ENCODE measurements at regions not wholly inside any gene's neighbourhood (a gene's known extent, or its start where the extent isn't known, plus 50 kb on each side); places are given as distances from the start of the nearest gene placed in this dataset.

DNA sequence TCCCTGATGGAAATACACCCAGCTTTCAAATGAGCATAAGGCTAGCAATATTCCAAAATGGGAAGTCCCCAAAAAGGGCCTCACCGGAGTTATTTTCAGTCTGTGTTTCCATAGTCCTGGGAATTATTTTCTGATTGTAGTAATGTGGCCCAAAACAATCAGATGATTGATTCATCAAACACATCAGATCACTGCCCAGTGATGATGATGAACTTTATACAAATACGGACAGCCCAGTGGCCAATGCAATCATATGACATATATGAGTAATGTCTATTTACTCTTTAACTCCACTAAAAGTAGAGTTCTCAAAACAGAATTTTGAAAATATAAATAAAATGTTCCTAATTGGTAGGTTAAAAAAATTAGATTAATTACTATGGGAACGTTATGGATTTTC lies 467.8 kb downstream of the ZNF608 start:
- no peak for DNase-seq (ENCODE audit: low read depth in 2 of 2)

- no peak for DNase-seq (ENCODE audit: low read depth in 2 of 2)
These were observed 468.5 kb downstream of the ZNF608 start for GRCh38 chr5:124277767-124278545.

DNA sequence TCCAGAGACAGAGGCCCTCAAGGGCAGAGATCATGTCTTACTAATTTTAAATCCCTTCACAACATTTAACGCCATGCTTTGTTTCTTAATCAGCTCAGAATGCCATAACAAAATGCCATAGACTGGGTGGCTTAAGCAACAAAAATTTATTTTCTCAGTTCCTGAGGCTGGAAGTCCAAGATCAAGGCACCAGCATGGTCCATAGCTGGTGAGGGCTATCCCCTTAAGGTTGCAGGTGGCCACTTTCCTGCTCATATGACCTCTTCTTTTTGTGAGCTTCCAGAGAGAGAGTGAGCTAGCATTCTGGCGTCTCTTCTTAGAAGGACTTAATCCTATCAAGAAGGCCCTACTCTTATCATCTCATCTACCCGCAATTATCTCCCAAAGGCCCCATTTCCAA lies 470.3 kb downstream of the ZNF608 start:
- no peak for DNase-seq (ENCODE audit: low read depth in 2 of 2)

DNA sequence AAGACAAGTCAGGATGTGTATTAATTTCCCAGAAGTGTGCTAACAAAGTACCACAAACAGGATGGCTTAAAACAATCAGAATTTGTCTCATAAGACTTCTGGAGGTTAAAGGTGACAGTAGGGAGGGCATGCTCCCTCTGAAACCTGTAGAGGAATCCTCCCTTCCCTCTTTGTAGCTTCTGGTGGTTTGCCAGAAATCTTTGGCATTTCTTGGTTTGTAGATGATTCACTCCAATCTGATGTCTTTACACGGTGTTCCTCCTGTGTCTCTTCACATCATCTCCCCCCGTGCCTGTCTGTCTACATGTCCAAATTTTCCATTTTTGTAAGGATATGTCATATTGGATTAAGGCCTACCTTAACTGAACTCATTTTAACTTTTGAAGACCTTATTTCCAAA lies 471.5 kb downstream of the ZNF608 start:
- DNase-seq (ENCODE audit: low read depth in 2 of 2) = no peak

DNA sequence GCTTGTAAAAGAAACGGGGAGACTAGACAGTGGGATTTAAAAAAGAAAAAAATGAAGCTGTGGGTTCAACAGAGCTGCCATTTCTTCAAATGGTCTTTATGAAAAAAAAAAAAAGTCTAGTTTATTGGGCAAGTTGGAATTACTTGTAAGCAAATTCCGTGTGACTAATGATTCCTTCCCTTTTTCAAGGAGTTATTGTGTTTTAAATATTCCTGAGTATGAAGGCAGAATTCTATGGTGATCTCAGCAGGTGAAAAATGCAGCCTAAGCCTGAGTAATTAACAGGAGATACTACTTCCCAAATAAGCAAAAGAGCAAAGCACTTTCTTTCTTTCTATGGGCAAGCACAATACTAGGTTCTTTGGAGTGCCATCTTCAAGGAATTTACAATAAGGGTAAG lies 481.9 kb downstream of the ZNF608 start:
- no peak for DNase-seq (ENCODE audit: low read depth in 2 of 2)

DNA sequence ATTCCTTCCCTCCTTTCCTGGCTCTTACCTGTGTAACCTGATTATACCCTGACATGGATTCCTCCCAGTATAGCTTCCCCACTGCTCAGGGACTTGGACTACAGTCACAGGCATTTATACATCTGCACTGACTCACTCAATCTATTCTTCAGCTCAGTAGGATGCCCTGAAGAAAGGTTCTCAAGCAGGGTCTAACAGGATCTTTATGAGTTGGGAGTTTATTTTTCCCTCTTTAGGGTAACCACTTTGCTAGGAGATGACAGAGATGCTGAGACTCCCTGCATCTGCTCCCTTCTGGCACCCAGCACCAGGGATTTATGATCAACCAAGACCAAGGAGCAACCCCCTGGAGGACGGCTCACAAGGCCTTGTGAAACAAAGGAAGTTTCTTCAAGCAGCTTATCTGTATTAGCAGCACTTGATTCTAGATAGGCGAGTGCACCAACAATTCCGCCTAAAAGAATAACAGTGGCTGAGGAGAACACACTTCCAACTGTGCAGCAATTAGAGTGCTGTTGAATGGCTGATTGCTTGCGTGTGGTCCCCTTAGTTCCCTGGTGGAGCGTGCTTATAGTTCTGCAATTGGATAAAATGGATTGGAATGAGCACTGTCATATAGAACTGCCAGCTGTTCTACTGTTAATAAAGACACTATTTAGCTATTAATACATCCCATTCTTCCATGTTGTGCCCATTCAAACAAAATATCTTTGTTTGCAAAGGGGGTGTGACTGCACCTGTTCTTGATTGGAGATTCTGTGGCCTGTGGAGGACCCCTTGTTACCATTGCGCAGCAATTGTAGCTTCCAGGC lies 482.6 kb downstream of the ZNF608 start:
- DNase-seq (ENCODE audit: low read depth in 2 of 2) = no peak

DNA sequence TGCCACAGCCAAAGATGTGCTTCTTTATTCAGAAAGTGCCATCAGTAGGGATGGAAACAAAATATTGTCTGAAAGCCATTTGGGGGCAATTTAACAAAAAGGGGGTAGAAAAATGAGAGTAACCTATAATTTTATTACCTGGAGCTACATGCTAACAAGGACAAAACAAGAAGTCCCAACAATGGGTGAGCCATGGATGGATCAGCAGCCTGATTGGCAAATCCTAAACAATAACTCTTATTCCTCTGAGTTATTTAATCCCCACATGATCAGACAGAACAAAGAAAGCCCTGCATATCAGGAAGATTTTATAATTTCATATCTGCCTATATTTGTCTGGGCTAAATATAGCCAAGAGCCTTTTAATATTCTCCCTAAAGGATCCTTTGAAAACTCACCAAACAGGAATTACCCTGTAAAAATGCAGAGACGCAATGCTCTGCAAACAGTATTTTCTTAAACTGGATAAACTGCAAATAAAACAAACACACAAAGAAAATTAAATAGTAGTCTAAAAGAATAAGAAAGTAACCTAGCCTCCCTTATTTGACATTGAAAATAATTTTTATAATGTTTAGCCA lies 483.4 kb downstream of the ZNF608 start:
- DNase-seq (ENCODE audit: low read depth in 2 of 2) = no peak

- DNase-seq (ENCODE audit: low read depth in 2 of 2) = no peak
These were observed 484.0 kb downstream of the ZNF608 start for GRCh38 chr5:124262470-124262869.

GRCh38 chr5:124261848-124262247 lies 484.6 kb downstream of the ZNF608 start:
- no peak for DNase-seq (ENCODE audit: low read depth in 2 of 2)

GRCh38 chr5:124260921-124261515 lies 485.4 kb downstream of the ZNF608 start:
- DNase-seq (ENCODE audit: low read depth in 2 of 2) = no peak

DNA sequence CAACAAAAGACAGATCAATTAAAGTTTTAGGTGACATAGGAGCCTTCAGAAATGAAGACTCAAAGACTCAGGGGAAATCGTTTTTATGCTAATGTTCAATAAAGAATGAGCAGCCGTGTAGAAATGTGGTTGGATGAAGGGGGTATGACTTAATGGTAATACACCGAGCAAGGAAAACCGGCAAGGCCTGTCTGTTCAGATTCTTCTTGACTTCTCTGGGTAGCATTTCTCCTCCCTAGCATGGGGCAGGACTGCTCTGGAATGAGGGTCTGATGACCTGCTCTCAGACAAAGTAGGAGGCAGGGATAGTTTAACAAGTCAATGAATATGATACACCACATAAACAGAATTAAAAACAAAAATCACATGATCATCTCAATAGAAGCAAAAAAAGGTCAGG lies 487.4 kb downstream of the ZNF608 start:
- DNase-seq (ENCODE audit: low read depth in 2 of 2) = no peak

DNA sequence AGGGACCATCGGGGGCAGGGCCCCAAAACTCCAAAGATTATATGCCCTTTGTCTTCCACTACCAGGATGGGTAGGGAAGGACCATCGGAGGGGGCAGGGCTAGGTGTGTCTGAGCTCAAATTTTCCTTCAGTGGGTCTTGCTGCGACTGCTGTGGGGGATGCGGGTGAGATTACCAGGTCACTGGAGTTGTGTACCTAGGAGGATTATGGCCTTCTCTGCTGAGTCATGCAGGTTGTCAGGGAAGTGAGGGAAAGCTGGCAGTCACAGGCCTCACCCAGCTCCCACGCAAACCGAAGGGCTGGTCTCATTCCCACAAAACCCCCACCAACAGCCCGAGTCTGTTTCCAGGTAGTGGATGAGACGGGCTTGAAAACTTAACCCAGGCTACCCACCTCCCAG lies 489.4 kb downstream of the ZNF608 start:
- DNase-seq (ENCODE audit: low read depth in 2 of 2) = no peak

DNA sequence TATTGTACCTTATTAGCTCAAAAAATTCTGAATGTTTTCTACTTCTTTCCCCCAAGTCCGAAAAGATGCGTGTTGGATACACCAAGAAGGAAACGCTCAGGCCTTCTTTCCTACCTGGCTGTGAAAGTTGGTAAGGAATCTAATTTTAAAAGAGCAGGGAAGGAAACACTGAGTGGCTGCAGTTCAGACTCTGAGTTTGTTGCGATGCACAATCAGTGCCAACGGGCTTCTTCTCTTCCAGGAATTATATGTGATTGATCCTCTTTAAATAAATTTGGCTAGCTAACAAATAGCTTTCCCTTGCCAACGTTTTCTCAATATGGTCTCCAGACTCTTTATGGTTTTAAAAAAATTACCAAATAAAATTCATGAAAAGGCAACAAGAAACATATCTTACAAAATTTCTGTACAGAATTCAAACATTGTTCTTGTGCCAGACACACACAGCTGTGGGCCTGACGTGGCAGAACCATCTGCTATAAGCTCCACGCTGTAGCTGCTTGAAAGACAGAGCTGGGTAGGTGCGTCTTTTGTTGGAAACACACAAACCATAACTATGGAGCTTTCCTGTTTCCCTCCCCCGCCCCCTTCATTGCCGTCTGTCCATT lies 493.1 kb downstream of the ZNF608 start:
- DNase-seq (ENCODE audit: low read depth in 2 of 2) = no peak

GRCh38 chr5:124252747-124253146 lies 493.7 kb downstream of the ZNF608 start:
- no peak for DNase-seq (ENCODE audit: low read depth in 2 of 2)

DNA sequence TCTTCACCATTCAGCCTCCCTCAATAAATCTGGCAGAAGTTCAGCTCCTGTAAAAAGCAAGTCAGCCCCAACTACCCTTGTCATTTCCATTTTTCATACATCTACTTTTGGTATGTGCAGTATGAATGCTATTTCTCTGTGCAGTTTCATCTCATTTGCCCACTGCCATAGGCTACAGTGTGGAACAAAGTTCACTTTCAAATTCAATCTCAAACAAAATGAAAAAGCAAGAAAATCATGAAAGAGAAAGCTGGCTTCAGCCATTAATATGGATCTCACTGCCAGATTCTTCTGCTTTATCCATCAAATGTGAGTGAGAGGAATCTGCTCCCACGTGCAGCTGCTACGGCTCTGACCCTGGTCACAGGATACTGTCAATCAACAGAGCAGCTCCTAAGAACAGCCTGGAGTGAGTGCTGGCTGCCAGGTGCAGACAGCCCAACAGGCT lies 494.2 kb downstream of the ZNF608 start:
- no peak for DNase-seq (ENCODE audit: low read depth in 2 of 2)

GRCh38 chr5:124245276-124245675 lies 501.2 kb downstream of the ZNF608 start:
- no peak for DNase-seq (ENCODE audit: low read depth in 2 of 2)

GRCh38 chr5:124240732-124241131 lies 505.7 kb downstream of the ZNF608 start:
- no peak for DNase-seq (ENCODE audit: low read depth in 2 of 2)

GRCh38 chr5:124239572-124239971 lies 506.9 kb downstream of the ZNF608 start:
- no peak for DNase-seq (ENCODE audit: low read depth in 2 of 2)

GRCh38 chr5:124238350-124238749 lies 508.1 kb downstream of the ZNF608 start:
- DNase-seq (ENCODE audit: low read depth in 2 of 2) = no peak

GRCh38 chr5:124237206-124237695 lies 509.2 kb downstream of the ZNF608 start:
- DNase-seq (ENCODE audit: low read depth in 2 of 2) = no peak

- no peak for DNase-seq (ENCODE audit: low read depth in 2 of 2)
These were observed 509.9 kb downstream of the ZNF608 start for GRCh38 chr5:124236361-124237205.

Measured in lung microvascular endothelial cell (primary cell).